H1 (cell line): ENCODE measurements at regions not wholly inside any gene's neighbourhood (a gene's known extent, or its start where the extent isn't known, plus 50 kb on each side); places are given as distances from the start of the nearest gene placed in this dataset.
A peak's percentile ranks its signal among the peaks of the same experiment; 100 is the strongest.

Source experiments
- ASH2L ChIP-seq: fragments of 200-600, 300-600 bp; sonication (generic); IDR thresholded peaks from one replicate; pipeline ENCODE4 v1.7.1; 2017; ENCODE audit warnings: low read length
- BCL11A ChIP-seq, 2 experiments: IDR thresholded peaks; one replicate each; pipeline ENCODE4 v1.6.1; 2011; ENCODE audit warnings: low read depth in 2 of 2, low read length in 2 of 2, mild to moderate bottlenecking in 2 of 2
- BRCA1 ChIP-seq: IDR thresholded peaks from 2 replicates; pipeline ENCODE4 v1.6.1; 2012; ENCODE audit warnings: low read depth, low read length, improper control_type of control experiment
- CBX8 ChIP-seq: fragments of 300-800, 300-1000 bp; sonication (generic); IDR thresholded peaks from 2 replicates; pipeline ENCODE4 v1.7.1; 2016; ENCODE audit warnings: low read depth, low read length, borderline replicate concordance
- CEBPB ChIP-seq: IDR thresholded peaks from 2 replicates; pipeline ENCODE4 v1.6.1; 2012; ENCODE audit warnings: low read depth, low read length
- CHD2 ChIP-seq: IDR thresholded peaks from 2 replicates; pipeline ENCODE4 v1.6.1; 2012; ENCODE audit warnings: low read length, improper control_type of control experiment
- EP300 ChIP-seq, 2 experiments: IDR thresholded peaks; 1 replicate in 1 of 2; 2 replicates in 1 of 2; pipeline ENCODE4 v1.6.1; 2011 to 2012; ENCODE audit warnings: low read depth in 2 of 2, low read length in 2 of 2, mild to moderate bottlenecking in 2 of 2, borderline replicate concordance in 1 of 2, inconsistent platforms in 1 of 2, moderate library complexity in 1 of 2
- FOSL1 ChIP-seq: IDR thresholded peaks from 2 replicates; pipeline ENCODE4 v1.6.1; 2011; ENCODE audit warnings: mild to moderate bottlenecking, low read depth, low read length, moderate library complexity; ENCODE audit not compliant: insufficient read depth
- GTF2F1 ChIP-seq: IDR thresholded peaks from 2 replicates; pipeline ENCODE4 v1.6.1; 2012; ENCODE audit warnings: low read depth, low read length, improper control_type of control experiment, borderline replicate concordance
- JUND ChIP-seq: IDR thresholded peaks from 2 replicates; pipeline ENCODE4 v1.6.1; 2011; ENCODE audit warnings: mild to moderate bottlenecking, improper control_type of control experiment, low read length
- KDM5A ChIP-seq: fragments of 200-600 bp; IDR thresholded peaks from 2 replicates; pipeline ENCODE4 v1.7.1; 2012; ENCODE audit warnings: mild to moderate bottlenecking, low read length, inconsistent platforms, mixed read lengths
- NANOG ChIP-seq: IDR thresholded peaks from 2 replicates; pipeline ENCODE4 v1.6.1; 2011; ENCODE audit warnings: low read length, low read depth, mild to moderate bottlenecking, inconsistent platforms; ENCODE audit not compliant: insufficient read depth, poor library complexity, severe bottlenecking
- PHF8 ChIP-seq: fragments of 200-600 bp; sonication (generic); conservative IDR thresholded peaks from 2 replicates; pipeline ENCODE4 v1.7.1; 2012; ENCODE audit warnings: low read depth, mild to moderate bottlenecking, inconsistent platforms, low read length, moderate library complexity
- POLR2AphosphoS5 ChIP-seq: IDR thresholded peaks from 2 replicates; pipeline ENCODE4 v1.6.1; 2011; ENCODE audit warnings: low read depth, low read length
- RAD21 ChIP-seq, 2 experiments: IDR thresholded peaks in 1 of 2; conservative IDR thresholded peaks in 1 of 2; 2 replicates each; pipeline ENCODE4 v1.6.1; 2011; ENCODE audit warnings: low read depth in 2 of 2, low read length in 2 of 2, improper control_type of control experiment in 1 of 2, inconsistent platforms in 1 of 2, mild to moderate bottlenecking in 1 of 2, moderate library complexity in 1 of 2
- RNF2 ChIP-seq: fragments of 200-900, 300-1000 bp; sonication (generic); IDR thresholded peaks from 2 replicates; pipeline ENCODE4 v1.7.1; 2016; ENCODE audit warnings: borderline replicate concordance, low read depth, mild to moderate bottlenecking, antibody characterized with exemption, low read length; ENCODE audit not compliant: poor library complexity, severe bottlenecking; ENCODE audit errors: missing control alignments
- RXRA ChIP-seq: IDR thresholded peaks from 2 replicates; pipeline ENCODE4 v1.6.1; 2011; ENCODE audit warnings: low read depth, mild to moderate bottlenecking, low read length, moderate library complexity; ENCODE audit not compliant: insufficient read depth
- SIN3A ChIP-seq, 2 experiments: IDR thresholded peaks in 1 of 2; conservative IDR thresholded peaks in 1 of 2; 2 replicates each; pipeline ENCODE4 v1.6.1; 2011 to 2012; ENCODE audit warnings: low read length in 2 of 2, improper control_type of control experiment in 1 of 2, low read depth in 1 of 2, mild to moderate bottlenecking in 1 of 2
- SIX5 ChIP-seq: IDR thresholded peaks from 2 replicates; pipeline ENCODE4 v1.6.1; 2011; ENCODE audit warnings: mild to moderate bottlenecking, low read depth, low read length
- SP1 ChIP-seq: IDR thresholded peaks from 2 replicates; pipeline ENCODE4 v1.6.1; 2011; ENCODE audit warnings: low read depth, low read length
- SRF ChIP-seq: IDR thresholded peaks from 2 replicates; pipeline ENCODE4 v1.6.1; 2011; ENCODE audit warnings: mild to moderate bottlenecking, low read depth, low read length, moderate library complexity
- TCF12 ChIP-seq: IDR thresholded peaks from 2 replicates; pipeline ENCODE4 v1.6.1; 2011; ENCODE audit warnings: low read depth, mild to moderate bottlenecking, low read length
- YY1 ChIP-seq: IDR thresholded peaks from 2 replicates; pipeline ENCODE4 v1.6.1; 2011; ENCODE audit warnings: low read depth, mild to moderate bottlenecking, low read length

DNA sequence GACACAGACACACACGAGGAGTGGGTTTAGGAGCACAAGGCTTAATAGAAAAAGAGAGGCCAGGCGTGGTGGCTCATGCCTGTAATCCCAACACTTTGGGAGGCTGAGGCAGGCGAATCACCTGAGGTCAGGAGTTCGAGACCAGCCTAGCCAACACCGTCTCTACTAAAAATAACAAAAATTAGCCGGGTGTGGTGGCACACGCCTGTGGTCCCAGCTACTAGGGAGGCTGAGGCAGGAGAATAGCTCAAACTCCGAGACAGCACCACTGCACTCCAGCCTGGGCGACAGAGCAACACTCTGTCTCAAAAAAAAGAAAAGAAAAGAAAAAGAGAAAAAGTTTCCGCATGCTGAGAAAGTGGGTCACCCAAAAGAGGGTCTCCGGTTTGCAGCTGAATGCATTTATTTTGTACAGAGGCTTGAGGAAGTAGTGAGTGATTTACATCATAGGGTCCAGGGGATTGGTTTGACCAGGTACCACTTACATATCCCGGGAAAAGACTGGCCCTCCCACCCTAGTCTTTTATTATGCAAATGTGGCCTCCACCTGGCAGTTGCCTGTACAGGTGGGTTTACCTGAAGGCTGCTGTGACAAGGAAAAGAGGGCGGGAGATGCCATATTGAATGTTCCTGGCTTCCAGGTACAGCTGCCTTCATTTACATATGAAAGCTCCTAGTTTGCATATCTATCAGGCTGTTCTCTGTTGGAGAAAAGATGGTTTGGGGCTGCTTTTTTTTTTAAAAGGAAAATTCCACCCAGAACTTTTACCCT, 366.2 kb upstream of the GRAMD2B start (continued):
- TF ChIP-seq FOSL1 (no peak), BRCA1 (no peak), RNF2 (no peak), CEBPB (0 out of 2 replicates have a peak, but pooled peaks have one; percentile 24), EP300 (IDR thresholded peaks at IDR 0.05; ENCODE audit: borderline replicate concordance in 1 of 2, low read depth in 2 of 2, low read length in 2 of 2) (peak in 1 of 2 experiments; percentile 74; a peak in 1 of 3 replicates), SRF (no peak), RXRA (no peak), BCL11A (IDR thresholded peaks at IDR 0.05; ENCODE audit: low read depth in 2 of 2, low read length in 2 of 2) (no peak), SIN3A (conservative IDR thresholded peaks at IDR 0.05 in 1 of 2, IDR thresholded peaks at IDR 0.05 in 1 of 2; ENCODE audit: low read depth in 1 of 2, low read length in 2 of 2) (no peak), SIX5 (no peak), CBX8 (no peak), RAD21 (IDR thresholded peaks at IDR 0.05 in 1 of 2, conservative IDR thresholded peaks at IDR 0.05 in 1 of 2; ENCODE audit: low read depth in 2 of 2, low read length in 2 of 2) (peak in 1 of 2 experiments; percentile 15; a peak in 2 of 4 replicates), NANOG (no peak), YY1 (peak; percentile 88), CHD2 (peak; percentile 31; the same call in 1 of the 2 replicates), TCF12 (peak; percentile 98), ASH2L (no peak), PHF8 (no peak), SP1 (peak; percentile 83; the same call in 1 of the 2 replicates), KDM5A (no peak), GTF2F1 (no peak), JUND (0 out of 2 replicates have a peak, but pooled peaks have one; percentile 16), POLR2AphosphoS5 (no peak)
